Dendritic cell treated with granulocyte-macrophage colony-stimulating factor and Interleukin-4, amounts not matched to agents 40 ng/mL and 50 ng/mL, for 4 days (primary cell): ENCODE measurements at regions not wholly inside any gene's neighbourhood (a gene's known extent, or its start where the extent isn't known, plus 50 kb on each side); places are given as distances from the start of the nearest gene placed in this dataset.

Source experiments
- H3K27ac Mint-ChIP-seq: one replicate; pipeline ENCODE4 v1.8.0; 2022; ENCODE audit warnings: mild to moderate bottlenecking, mixed read lengths
- H3K27me3 Mint-ChIP-seq: one replicate; pipeline ENCODE4 v1.8.0; 2022; ENCODE audit warnings: mild to moderate bottlenecking, mixed read lengths
- H3K36me3 Mint-ChIP-seq: one replicate; pipeline ENCODE4 v1.8.0; 2022; ENCODE audit warnings: low read depth, mixed read lengths
- H3K4me1 Mint-ChIP-seq: one replicate; pipeline ENCODE4 v1.8.0; 2022; ENCODE audit warnings: low read depth, mixed read lengths
- H3K4me3 Mint-ChIP-seq: one replicate; pipeline ENCODE4 v1.8.0; 2022; ENCODE audit warnings: mild to moderate bottlenecking, moderate library complexity, mixed read lengths
- H3K9me3 Mint-ChIP-seq: one replicate; pipeline ENCODE4 v1.8.0; 2022; ENCODE audit warnings: mixed read lengths
- intact Hi-C: fragments of 100-400 bp; cut with micrococcal nuclease; formaldehyde crosslinking; loops from one replicate; pipeline ENCODE4 v1.15.0; 2022

DNA sequence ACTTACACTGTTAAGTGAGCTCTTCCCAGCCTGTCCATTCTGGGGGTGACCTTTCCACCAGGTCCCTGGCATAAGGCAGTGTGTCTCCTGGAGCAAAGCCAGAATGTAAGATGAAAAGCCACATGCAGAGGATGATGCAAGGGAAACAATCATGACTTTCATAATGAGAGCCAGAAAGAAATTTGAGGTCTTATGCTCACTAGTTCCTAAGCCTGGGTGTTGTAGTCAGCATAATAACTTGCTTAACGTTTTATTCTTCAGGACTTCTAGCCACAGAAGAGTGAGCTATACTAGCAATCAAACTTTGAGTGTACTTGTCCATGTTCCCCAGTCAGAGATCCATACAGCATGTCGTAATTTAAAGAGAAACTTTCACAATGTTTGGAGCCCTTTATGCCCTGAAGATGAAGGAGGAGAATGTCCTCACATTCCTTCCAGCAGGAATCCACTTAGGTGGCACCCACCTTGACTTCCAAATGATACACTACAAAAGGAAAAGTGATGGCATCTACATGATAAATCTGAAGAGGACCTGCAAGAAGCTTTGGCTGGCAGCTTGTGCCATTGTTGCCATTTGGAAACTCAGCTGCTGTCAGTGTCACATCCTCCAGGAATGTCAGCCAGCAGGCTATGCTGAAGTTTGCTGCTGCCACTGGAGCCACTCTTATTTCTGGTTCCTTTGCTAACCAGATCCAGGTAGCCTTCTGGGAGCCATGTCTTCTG, 60.5 kb upstream of the FOXD3 start:
- no peak overlapping the region for H3K4me3 Mint-ChIP-seq
- no peaks in the 10 kb centered on the region for H3K4me1 Mint-ChIP-seq
- no peaks in the 10 kb centered on the region for H3K9me3 Mint-ChIP-seq
- peaks cover 1% of the 10 kb centered on the region for H3K27me3 Mint-ChIP-seq
- no peak overlapping the region for H3K27ac Mint-ChIP-seq
- intact Hi-C loops = no loop called here
- no peaks in the 10 kb centered on the region for H3K36me3 Mint-ChIP-seq

DNA sequence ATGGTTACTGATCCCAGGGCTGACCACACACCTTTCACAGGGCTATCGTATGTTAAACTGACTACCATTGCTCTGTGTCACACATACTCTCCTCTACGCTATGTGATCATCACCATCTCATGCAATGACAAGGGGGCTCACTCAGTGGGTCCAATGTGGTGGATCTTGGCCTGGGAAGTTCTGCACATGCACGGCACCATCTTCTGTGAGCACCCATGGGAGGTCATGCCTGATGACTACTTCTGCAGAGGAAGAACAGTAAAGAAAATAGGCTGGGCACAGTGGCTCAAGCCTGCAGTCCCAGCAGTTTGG, 60.0 kb upstream of the FOXD3 start:
- intact Hi-C loops = no loop called here
- Mint-ChIP-seq H3K4me1 (no peaks in the 10 kb centered on the region), H3K9me3 (no peaks in the 10 kb centered on the region), H3K36me3 (no peaks in the 10 kb centered on the region), H3K27ac (no peak overlapping the region), H3K27me3 (peaks cover 1% of the 10 kb centered on the region), H3K4me3 (no peak overlapping the region)

DNA sequence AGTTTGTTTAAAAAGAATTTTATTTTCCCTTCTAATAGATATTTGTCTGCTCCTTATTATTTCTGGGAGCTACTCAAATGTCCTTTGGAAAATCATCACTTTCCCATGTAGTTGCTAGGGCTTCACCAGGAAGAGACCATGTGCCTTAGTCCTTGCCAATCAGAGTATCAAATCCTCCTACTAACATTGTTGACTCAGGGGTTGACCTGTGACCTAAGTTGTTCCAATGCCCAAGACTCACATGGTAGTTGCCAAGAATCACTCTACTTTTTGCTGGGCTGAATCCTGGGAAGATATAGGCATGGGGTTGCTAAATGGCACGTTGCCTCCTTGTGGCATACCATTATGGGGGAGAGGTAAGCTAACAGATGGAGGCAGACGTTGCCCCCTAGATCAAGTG, 58.2 kb upstream of the FOXD3 start:
- H3K4me3 Mint-ChIP-seq = no peak overlapping the region
- intact Hi-C loops = no loop called here
- H3K27ac Mint-ChIP-seq = no peak overlapping the region
- no peaks in the 10 kb centered on the region for H3K4me1 Mint-ChIP-seq
- no peaks in the 10 kb centered on the region for H3K9me3 Mint-ChIP-seq
- no peaks in the 10 kb centered on the region for H3K36me3 Mint-ChIP-seq
- H3K27me3 Mint-ChIP-seq = peaks cover 4% of the 10 kb centered on the region

DNA sequence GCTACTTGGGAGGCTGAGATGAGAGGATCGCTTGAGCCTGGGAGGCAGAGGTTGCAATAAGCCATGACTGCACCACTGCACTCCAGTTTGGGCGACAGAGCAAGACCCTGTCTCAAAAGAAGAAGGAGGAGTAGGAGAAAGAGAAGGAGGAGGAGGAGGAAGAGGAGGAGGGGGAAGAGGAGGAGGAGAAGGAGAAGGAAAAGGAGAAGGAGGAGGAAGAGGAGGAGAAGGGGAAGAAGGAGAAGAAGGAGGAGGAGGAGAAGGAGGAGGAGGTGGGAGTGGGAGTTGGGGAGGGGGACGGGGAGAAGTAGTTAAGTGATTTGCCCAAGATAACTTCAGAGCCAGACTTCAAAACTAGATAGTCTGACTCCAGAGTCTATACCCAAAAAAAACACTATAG, 55.5 kb upstream of the FOXD3 start:
- Mint-ChIP-seq H3K36me3 (no peaks in the 10 kb centered on the region), H3K4me3 (no peak overlapping the region), H3K4me1 (no peaks in the 10 kb centered on the region), H3K27me3 (peaks cover 4% of the 10 kb centered on the region), H3K9me3 (no peaks in the 10 kb centered on the region), H3K27ac (no peak overlapping the region)
- intact Hi-C loops = no loop called here

DNA sequence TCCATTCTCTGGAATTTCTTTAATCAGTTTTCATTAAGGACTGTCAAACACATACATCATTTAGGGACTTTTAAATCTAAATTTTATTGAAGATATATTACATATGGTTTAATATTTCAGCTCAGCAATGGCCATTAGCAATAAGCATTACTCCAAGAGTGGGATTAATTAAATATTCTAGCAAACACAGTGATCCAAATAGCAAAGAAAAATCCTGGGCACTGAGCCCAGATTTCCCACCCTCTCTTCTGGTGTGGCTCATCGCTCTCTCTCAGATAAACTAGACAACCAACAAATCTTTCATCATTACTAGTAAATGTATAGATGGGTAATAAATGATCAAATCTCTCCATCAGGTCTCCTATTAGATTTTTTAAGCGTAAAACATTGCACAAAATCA, 53.5 kb upstream of the FOXD3 start:
- no peak overlapping the region for H3K27ac Mint-ChIP-seq
- H3K27me3 Mint-ChIP-seq = peaks cover 5% of the 10 kb centered on the region
- no peaks in the 10 kb centered on the region for H3K4me1 Mint-ChIP-seq
- no peaks in the 10 kb centered on the region for H3K36me3 Mint-ChIP-seq
- no peaks in the 10 kb centered on the region for H3K9me3 Mint-ChIP-seq
- H3K4me3 Mint-ChIP-seq = no peak overlapping the region
- intact Hi-C loops = no loop called here

DNA sequence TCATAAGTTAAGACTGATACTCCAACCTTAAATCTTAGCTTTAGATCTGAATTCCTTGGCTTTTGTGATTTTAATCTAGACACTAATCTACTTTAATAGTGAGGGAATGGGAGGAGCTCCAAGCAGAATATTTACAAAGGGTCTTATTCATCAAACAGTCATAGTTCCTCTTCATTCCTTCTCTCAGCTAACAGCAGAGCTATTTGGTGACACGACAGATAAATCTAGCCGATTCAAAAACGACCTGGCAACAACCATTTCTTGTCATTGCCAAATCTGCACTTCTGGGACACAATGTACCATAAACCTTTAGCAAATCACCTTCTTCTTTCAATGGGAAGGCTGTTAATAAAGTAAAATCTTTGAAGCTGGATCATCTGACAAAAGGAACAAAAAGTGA, 52.8 kb upstream of the FOXD3 start:
- intact Hi-C loops = no loop called here
- Mint-ChIP-seq H3K9me3 (no peaks in the 10 kb centered on the region), H3K27me3 (peaks cover 5% of the 10 kb centered on the region), H3K27ac (no peak overlapping the region), H3K36me3 (no peaks in the 10 kb centered on the region), H3K4me3 (no peak overlapping the region), H3K4me1 (no peaks in the 10 kb centered on the region)
